ENCODE measurements at regions not wholly inside any gene's neighbourhood (a gene's known extent, or its start where the extent isn't known, plus 50 kb on each side); places are given as distances from the start of the nearest gene placed in this dataset.

DNA sequence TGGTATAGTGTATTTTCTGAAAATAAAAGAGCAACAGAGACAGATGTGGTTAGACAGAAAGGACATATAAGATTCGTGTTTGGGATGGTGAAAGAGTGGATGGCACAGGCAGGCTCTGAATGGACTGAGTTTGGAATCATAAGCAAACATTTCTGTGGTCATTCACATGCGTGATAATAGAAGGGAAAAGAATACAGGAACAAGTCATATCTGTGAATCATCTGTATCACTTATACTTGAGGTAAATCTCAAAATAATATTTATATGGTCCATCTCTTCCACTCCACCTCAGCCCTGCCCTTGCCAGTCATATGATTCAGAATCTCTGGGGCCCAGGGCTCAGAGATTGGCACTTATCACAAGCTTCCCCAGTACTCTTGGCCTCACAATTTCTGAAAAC is 535.1 kb downstream of the BCKDHB start:
- Histone ChIP-seq H3K4me3 (ENCODE audit: low read length) (no peak overlapping the region), H3K9me3 (ENCODE audit: insufficient read depth, low read length) (no peaks in the 10 kb centered on the region), H3K4me2 (ENCODE audit: low read length) (no peak overlapping the region)

DNA sequence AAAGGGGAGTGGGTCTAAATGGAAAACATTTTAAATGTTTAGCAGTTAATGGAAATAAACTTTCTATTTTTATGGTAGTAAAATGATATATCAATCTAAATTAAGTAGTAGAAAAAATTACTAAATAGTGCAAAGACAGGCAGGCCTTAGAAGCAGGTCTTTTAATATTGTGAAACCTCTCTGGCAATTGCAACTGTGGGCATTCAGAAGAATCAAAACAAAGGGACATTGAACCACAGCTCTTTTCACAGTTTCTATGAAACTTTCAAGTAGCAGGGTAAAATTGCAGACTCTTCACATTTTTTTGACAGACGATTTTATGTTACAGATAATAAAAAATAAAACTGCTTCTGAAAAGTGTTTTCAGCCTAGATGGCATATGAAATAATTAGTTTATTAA is 533.7 kb downstream of the BCKDHB start:
- Histone ChIP-seq H3K9me3 (ENCODE audit: insufficient read depth, low read length) (no peaks in the 10 kb centered on the region), H3K4me1 (ENCODE audit: low read length) (peaks cover 9% of the 10 kb centered on the region; the same call in 1 of the 2 replicates), H3K36me3 (replicated peaks; ENCODE audit: low read depth, low read length) (no peaks in the 10 kb centered on the region), H3K27ac (ENCODE audit: low read length) (no peak overlapping the region), H3K79me2 (ENCODE audit: low read length) (no peaks in the 10 kb centered on the region), H3K4me2 (ENCODE audit: low read length) (no peak overlapping the region), H3K27me3 (ENCODE audit: low read depth, low read length) (no peaks in the 10 kb centered on the region), H3K4me3 (ENCODE audit: low read length) (no peak overlapping the region), H2AFZ (ENCODE audit: low read depth, low read length) (no peak overlapping the region), H3K9ac (ENCODE audit: low read length) (no peak overlapping the region), H4K20me1 (ENCODE audit: insufficient read depth, low read length) (no peaks in the 10 kb centered on the region)
- TF ChIP-seq, protein P1, sequence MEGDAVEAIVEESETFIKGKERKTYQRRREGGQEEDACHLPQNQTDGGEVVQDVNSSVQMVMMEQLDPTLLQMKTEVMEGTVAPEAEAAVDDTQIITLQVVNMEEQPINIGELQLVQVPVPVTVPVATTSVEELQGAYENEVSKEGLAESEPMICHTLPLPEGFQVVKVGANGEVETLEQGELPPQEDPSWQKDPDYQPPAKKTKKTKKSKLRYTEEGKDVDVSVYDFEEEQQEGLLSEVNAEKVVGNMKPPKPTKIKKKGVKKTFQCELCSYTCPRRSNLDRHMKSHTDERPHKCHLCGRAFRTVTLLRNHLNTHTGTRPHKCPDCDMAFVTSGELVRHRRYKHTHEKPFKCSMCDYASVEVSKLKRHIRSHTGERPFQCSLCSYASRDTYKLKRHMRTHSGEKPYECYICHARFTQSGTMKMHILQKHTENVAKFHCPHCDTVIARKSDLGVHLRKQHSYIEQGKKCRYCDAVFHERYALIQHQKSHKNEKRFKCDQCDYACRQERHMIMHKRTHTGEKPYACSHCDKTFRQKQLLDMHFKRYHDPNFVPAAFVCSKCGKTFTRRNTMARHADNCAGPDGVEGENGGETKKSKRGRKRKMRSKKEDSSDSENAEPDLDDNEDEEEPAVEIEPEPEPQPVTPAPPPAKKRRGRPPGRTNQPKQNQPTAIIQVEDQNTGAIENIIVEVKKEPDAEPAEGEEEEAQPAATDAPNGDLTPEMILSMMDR (IDR thresholded peaks at IDR 0.05; ENCODE audit: low read depth, low read length): no peak
- no peak for TF ChIP-seq EZH2phosphoT487 (IDR thresholded peaks at IDR 0.05; ENCODE audit: low read depth)

More for the DNA sequence above, 535.1 kb downstream of the BCKDHB start:
- no peak overlapping the region for H2AFZ ChIP-seq (ENCODE audit: low read depth, low read length)
- peaks cover 9% of the 10 kb centered on the region; the same call in 1 of the 2 replicates for H3K4me1 ChIP-seq (ENCODE audit: low read length)
- H3K36me3 ChIP-seq (replicated peaks; ENCODE audit: low read depth, low read length): no peaks in the 10 kb centered on the region
- H3K9ac ChIP-seq (ENCODE audit: low read length): no peak overlapping the region
- no peaks in the 10 kb centered on the region for H3K27me3 ChIP-seq (ENCODE audit: low read depth, low read length)
- no peak overlapping the region for H3K27ac ChIP-seq (ENCODE audit: low read length)
- no peak for TF ChIP-seq EZH2phosphoT487 (IDR thresholded peaks at IDR 0.05; ENCODE audit: low read depth)
- TF ChIP-seq, protein P1 (IDR thresholded peaks at IDR 0.05; ENCODE audit: low read depth, low read length): no peak
- no peaks in the 10 kb centered on the region for H3K79me2 ChIP-seq (ENCODE audit: low read length)
- no peaks in the 10 kb centered on the region for H4K20me1 ChIP-seq (ENCODE audit: insufficient read depth, low read length)

- H3K27me3 ChIP-seq (ENCODE audit: low read depth, low read length): no peaks in the 10 kb centered on the region
- no peak overlapping the region for H3K27ac ChIP-seq (ENCODE audit: low read length)
- no peak for TF ChIP-seq EZH2phosphoT487 (IDR thresholded peaks at IDR 0.05; ENCODE audit: low read depth)
- TF ChIP-seq, protein P1 (IDR thresholded peaks at IDR 0.05; ENCODE audit: low read depth, low read length): no peak
- peaks cover 9% of the 10 kb centered on the region; the same call in 1 of the 2 replicates for H3K4me1 ChIP-seq (ENCODE audit: low read length)
- H3K4me2 ChIP-seq (ENCODE audit: low read length): peak overlapping the region; percentile 17; the same call in 1 of the 2 replicates
- no peaks in the 10 kb centered on the region for H3K9me3 ChIP-seq (ENCODE audit: insufficient read depth, low read length)
- H3K79me2 ChIP-seq (ENCODE audit: low read length): no peaks in the 10 kb centered on the region
- no peak overlapping the region for H3K9ac ChIP-seq (ENCODE audit: low read length)
- H4K20me1 ChIP-seq (ENCODE audit: insufficient read depth, low read length): no peaks in the 10 kb centered on the region
- H2AFZ ChIP-seq (ENCODE audit: low read depth, low read length): peak overlapping the region; percentile 92
- no peaks in the 10 kb centered on the region for H3K36me3 ChIP-seq (replicated peaks; ENCODE audit: low read depth, low read length)
- no peak overlapping the region for H3K4me3 ChIP-seq (ENCODE audit: low read length)
Measured at GRCh38 chr6:80639181-80639629, 532.7 kb downstream of the BCKDHB start.

DNA sequence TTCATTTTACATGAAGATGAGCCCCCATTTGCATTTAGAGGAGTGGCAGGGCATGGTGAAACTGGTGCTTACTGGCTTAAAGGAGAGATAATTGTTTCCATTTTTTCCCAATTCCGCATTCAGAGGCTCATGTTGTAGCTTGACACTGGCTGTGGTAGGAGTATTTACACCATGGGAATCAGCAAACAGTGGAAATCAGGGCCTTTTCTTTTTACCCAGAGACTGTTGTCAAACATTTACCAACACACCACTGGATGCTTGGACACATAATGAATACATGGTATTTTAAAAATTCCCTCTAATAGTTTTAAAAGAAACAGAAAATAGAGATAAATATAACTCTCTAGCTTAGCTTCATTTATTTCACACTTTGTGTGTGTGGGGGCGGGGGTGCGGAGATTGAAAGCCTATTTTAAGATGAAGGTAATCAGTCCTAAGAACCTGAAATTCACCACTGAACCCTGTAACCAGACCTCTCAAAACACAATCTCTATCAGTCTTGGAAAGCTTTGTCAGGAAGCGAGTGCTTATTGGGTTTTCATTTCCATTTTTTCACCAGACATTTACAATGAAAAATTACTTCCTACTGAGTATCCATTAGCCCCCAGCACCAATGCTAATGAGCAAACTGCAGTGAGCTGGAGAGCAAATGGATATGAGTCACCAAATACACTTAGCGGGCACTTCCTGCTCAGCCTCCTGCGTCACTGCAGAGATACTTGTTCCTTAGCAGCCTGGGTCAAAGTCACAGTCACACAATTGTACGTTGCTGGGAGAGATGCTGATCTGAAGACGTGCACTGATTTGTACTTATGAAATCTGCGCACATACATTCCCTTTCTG is 532.0 kb downstream of the BCKDHB start:
- H3K27ac ChIP-seq (ENCODE audit: low read length): no peak overlapping the region
- TF ChIP-seq, protein P1 (IDR thresholded peaks at IDR 0.05; ENCODE audit: low read depth, low read length): no peak
- no peak for TF ChIP-seq EZH2phosphoT487 (IDR thresholded peaks at IDR 0.05; ENCODE audit: low read depth)
- no peaks in the 10 kb centered on the region for H3K79me2 ChIP-seq (ENCODE audit: low read length)
- no peak overlapping the region for H3K9ac ChIP-seq (ENCODE audit: low read length)
- no peaks in the 10 kb centered on the region for H4K20me1 ChIP-seq (ENCODE audit: insufficient read depth, low read length)
- H3K27me3 ChIP-seq (ENCODE audit: low read depth, low read length): no peaks in the 10 kb centered on the region
- 0 out of 2 replicates have a peak overlapping the region, but pooled peaks have one; percentile 0 for H3K4me3 ChIP-seq (ENCODE audit: low read length)
- H3K36me3 ChIP-seq (replicated peaks; ENCODE audit: low read depth, low read length): no peaks in the 10 kb centered on the region
- H3K9me3 ChIP-seq (ENCODE audit: insufficient read depth, low read length): no peaks in the 10 kb centered on the region
- peak overlapping the region; percentile 17 for H3K4me2 ChIP-seq (ENCODE audit: low read length)
- H2AFZ ChIP-seq (ENCODE audit: low read depth, low read length): peak overlapping the region; percentile 92
- peaks cover 9% of the 10 kb centered on the region; the same call in 1 of the 2 replicates for H3K4me1 ChIP-seq (ENCODE audit: low read length)
